HUDEP-2 (cell line): ENCODE measurements at regions not wholly inside any gene's neighbourhood (a gene's known extent, or its start where the extent isn't known, plus 50 kb on each side); places are given as distances from the start of the nearest gene placed in this dataset.
"Not testable (repeated sequence)": the region's sequence is repeated elsewhere in the genome, so short reads cannot be mapped to it uniquely, and the experiment has no call there.

Experiments
- DNase-seq, 76 experiments: peaks; one replicate each; lab custom pipeline; 2025; ENCODE audit not compliant: unreplicated experiment in 76 of 76; lab: John Stamatoyannopoulos, UW

- no peak for DNase-seq
Measured at GRCh38 chr10:111261081-111261615, 184.3 kb downstream of the ADRA2A start.

DNA sequence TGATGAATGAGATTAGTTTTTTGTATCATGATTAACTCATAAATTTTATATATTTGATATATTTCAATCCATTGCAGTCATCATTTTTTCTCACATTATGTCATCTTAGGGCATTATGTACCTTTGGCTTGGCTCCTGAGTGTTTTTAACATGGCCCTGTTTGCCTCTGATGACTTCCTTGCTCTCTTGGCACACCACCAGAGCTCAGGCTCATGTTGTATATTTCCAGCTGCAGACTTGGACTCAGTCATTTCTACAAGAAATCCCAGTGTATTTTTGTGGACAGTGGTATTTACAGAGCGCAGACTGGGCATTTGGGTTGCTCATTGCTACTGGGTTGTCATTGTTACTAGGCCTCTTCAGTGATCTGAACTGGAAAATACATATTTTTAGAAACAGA is 188.5 kb downstream of the ADRA2A start:
- no peak for DNase-seq

GRCh38 chr10:111266165-111266564 is 189.3 kb downstream of the ADRA2A start:
- no peak for DNase-seq

GRCh38 chr10:111267673-111268072 is 190.8 kb downstream of the ADRA2A start:
- DNase-seq = no peak

- no peak for DNase-seq
Measured at GRCh38 chr10:111273235-111273634, 196.4 kb downstream of the ADRA2A start.

DNA sequence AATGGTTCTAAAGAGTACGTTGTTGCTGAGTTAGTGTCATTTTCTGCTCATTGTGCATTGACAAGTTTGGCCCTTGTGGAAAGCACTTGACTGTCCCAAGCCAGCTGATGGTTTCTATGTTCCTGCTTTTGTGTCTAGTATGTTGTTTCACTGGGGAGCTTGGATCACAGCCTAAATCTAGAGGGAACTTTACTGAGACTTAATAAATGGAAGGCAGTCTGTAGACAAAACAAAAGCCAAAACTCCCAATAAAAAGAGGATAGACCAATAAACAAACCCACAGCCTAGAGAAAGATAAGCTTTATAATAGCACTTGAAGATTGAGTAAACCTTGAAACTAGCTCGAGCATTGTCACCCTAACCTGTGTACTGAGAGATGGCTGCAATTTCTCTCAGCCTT is 196.8 kb downstream of the ADRA2A start:
- no peak for DNase-seq

DNA sequence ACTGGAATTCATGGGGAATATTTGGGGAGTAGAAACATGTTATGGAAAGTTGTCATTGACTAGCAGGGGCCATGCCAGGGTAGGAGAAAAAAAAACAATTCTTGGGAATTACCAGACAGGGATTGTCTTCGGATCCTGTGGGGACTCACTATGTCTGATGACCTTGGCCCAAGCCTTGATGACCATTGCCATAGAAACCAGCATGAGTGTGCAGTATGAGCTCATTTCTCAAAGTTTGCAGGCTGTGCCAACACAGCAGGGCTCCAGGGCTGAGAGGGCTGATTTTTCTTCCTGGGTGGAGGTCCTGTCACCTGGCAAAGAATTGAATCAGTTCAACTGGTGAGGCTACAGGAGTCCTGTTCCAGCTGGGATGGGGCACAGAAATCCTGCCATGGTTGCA is 198.3 kb downstream of the ADRA2A start:
- no peak for DNase-seq

GRCh38 chr10:111277661-111278060 is 200.8 kb downstream of the ADRA2A start:
- DNase-seq = no peak

GRCh38 chr10:111278266-111278665 is 201.4 kb downstream of the ADRA2A start:
- DNase-seq = no peak

DNA sequence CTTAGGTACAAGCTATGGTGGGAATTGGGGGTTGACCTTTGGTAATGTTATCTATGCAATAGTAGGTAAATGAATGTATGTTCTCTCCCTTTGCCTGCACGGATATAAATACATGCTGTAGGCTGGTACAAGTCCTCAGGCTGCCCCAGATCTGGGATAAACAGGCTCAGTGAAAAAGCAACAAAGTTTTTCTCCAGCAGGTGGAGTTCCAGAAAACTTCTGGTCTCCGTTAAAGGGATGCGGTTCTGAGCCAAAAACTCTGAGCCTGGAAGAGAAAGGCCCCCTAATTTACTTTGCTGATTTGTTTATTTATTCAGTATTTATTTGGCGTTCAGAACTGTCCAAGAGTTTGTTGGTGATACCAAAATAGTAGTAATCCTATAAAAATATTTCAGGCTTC is 204.7 kb downstream of the ADRA2A start:
- DNase-seq = peak in 2 of 76 experiments; percentile 1 to 2

DNA sequence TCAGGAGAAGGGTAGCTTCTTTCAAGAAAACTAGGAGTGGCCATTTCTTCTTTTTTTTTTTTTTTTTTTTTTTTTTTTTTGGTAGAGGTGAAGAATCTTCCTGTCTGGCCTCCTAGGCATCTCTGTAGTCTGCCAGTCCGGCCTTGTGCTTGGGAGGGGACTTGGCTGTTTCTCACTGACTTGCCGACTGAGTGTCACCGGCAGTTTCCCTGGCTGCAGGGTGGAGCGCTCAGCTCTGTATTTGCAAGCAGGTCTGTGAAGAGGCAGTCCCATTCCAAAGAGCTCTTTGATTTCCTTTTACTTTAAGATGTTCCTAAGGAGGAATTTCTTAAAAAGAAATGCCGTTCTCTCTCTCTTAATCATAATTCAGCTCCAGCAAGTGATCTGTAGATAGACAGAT is 212.6 kb downstream of the ADRA2A start:
- DNase-seq = no peak

GRCh38 chr10:111290649-111291048 is 213.8 kb downstream of the ADRA2A start:
- DNase-seq = no peak

- DNase-seq = no peak
Measured at GRCh38 chr10:111295788-111296187, 219.0 kb downstream of the ADRA2A start.

GRCh38 chr10:111297351-111297848 is 220.6 kb downstream of the ADRA2A start:
- DNase-seq = no peak

GRCh38 chr10:111298031-111298430 is 221.2 kb downstream of the ADRA2A start:
- no peak for DNase-seq

GRCh38 chr10:111299037-111299436 is 222.2 kb downstream of the ADRA2A start:
- no peak for DNase-seq

DNA sequence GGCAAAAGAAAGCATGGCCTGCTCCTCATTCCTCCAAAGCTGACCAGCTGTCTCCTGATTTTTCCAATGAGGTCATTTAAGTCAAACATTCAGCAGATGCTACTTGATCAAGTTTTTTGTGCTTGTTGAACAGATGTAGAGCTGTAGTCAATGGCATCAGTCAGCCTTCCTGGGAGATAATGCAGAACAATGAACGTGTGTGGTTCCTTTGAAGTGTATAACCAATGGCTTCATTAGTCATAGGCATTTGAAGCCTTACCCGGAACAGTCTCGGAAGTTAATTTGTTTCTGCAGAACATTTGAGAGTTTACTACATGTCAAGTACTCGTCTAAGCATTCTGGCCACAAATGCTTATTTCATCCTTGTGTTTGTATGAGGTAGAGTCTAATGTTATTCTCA is 227.1 kb downstream of the ADRA2A start:
- DNase-seq = no peak

GRCh38 chr10:111316722-111317212 is 239.9 kb downstream of the ADRA2A start:
- no peak for DNase-seq

DNA sequence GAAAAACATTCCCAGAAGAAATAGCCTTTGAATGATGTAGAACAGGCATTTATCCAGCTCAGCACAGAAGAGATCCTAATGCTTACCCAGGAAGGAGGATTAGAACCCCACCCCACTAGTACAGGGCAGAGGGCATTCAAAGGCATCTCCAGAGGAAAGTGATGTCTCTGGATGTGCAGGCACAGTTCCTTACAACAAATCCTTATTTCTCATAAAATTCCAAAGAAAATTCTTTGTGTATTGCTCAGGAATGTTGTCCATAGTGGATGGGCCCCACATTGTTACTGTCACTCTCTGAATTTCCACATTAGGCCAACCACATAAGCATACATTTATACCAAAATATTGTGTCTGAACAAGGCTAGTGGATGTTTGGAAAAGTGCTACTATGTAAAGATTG is 243.0 kb downstream of the ADRA2A start:
- DNase-seq = no peak

DNA sequence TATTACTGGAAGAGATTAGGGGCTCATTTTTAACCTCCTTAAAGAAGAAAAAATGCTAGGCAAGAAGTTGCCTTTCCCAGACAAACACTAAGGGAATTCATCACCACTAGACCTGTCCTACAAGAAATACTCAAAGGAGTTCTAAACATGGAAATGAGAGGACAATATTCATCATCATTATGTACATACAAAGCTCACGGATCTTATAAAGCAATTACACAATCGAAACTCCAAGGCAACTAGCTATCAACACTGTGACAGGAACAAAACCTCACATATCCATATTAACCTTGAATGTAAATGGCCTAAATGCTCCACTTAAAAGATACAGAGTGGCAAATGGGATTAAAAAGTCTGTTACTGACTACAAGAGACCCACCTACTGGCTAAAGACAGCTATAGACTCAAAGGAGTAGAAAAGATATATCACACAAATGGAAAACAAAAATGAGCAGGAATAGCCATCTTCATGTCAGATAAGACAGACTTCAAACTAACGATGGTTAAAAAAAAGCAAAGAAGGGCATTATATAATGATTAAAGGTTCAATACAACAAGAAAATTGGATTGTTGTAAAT is 246.6 kb downstream of the ADRA2A start:
- peak in 1 of 76 experiments; percentile 10 for DNase-seq

- not testable (repeated sequence) for DNase-seq
Measured at GRCh38 chr10:111332174-111332573, 255.3 kb downstream of the ADRA2A start.

DNA sequence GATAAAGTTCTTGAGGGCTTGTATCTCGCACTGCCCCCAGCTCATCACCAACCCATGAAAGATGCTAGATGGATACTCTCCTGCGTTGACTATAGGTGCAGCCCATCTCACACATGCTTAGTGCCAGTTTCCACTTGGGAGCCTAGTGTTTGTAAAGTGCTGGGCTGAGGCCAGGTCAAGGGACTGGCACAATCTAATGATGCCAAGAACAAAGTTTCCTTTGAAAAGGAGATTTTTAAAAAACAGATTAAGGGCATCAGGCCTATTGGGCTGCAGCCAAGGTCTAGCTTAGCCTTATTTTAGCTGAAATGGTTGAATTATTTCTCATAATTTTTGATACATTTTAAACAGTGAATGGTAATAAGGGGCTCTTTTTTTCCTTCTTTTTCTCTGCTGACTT is 259.0 kb downstream of the ADRA2A start:
- no peak for DNase-seq

GRCh38 chr10:111338035-111338434 is 261.2 kb downstream of the ADRA2A start:
- DNase-seq = no peak
